ENCODE measurements at regions not wholly inside any gene's neighbourhood (a gene's known extent, or its start where the extent isn't known, plus 50 kb on each side); places are given as distances from the start of the nearest gene placed in this dataset.

DNA sequence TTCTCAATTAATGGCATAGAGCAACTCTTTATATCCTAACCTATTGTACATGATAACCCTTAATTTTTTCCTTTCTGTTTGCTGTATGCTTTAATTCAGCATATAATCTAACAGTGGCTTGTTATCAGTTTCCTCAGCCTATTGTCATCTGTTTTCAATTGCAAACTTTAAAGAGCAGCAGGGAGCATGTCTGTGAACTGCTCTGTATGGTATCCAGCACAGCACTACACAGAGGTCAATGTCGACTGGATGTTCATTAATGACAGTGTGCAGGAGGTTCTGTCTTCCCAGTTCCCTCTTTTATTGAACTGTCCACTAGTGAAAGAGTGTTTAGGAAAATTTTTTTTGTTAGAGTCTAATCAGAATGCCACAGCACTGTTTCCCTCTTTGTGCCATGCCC is 609.1 kb downstream of the SOX5 start:
- Histone ChIP-seq H4K20me1 (replicated peaks; ENCODE audit: insufficient read depth) (no peaks in the 10 kb centered on the region), H3K79me2 (replicated peaks; ENCODE audit: insufficient read depth) (no peaks in the 10 kb centered on the region), H3K4me3 (no peak overlapping the region), H2AFZ (no peak overlapping the region), H3F3A (replicated peaks; ENCODE audit: low read depth) (no peaks in the 10 kb centered on the region), H3K4me2 (no peak overlapping the region), H3K9me2 (ENCODE audit: insufficient read depth) (no peaks in the 10 kb centered on the region), H3K4me1 (ENCODE audit: insufficient read depth) (no peaks in the 10 kb centered on the region), H3K36me3 (ENCODE audit: insufficient read depth) (no peaks in the 10 kb centered on the region), H3K27ac (ENCODE audit: low read depth) (no peak overlapping the region), H3K27me3 (ENCODE audit: insufficient read depth) (no peaks in the 10 kb centered on the region)
- TF ChIP-seq EZH2phosphoT487 (IDR thresholded peaks at IDR 0.05; ENCODE audit: unreplicated experiment) (no peak), POLR2AphosphoS5 (IDR thresholded peaks at IDR 0.05; ENCODE audit: low read depth) (no peak)
- H3K4me3 Mint-ChIP-seq: no peak overlapping the region
- H3K4me1 Mint-ChIP-seq: no peaks in the 10 kb centered on the region; the same call in none of the 3 replicates
- no peaks in the 10 kb centered on the region for H3K9me3 Mint-ChIP-seq
- H3K27ac Mint-ChIP-seq: no peak overlapping the region
- no peaks in the 10 kb centered on the region for H3K36me3 Mint-ChIP-seq (ENCODE audit: low read depth)
- DNase-seq (ENCODE audit: low spot score) (no peak), ATAC-seq (no peak)
- H3K27me3 Mint-ChIP-seq (ENCODE audit: insufficient read depth, low read depth, poor library complexity): no peaks in the 10 kb centered on the region

DNA sequence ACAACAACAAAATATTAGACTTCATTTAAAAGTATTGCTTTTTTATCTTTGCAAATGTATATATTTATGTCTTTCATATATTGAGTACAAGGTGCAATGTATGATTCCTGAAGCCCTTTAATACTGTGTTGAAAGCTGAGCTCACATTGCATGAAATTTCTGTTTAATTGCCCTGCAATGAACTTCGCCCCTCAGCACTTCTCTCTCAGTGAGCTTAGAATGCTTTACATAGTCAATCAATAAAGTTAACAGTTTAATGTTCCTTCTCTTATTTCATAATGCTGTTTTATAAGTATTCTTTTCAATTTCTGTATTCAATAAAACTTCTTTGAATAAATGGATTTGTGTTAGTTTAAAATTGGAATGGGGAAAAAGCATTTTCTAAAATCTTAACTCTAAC is 607.1 kb downstream of the SOX5 start:
- Histone ChIP-seq H2AFZ (no peak overlapping the region), H3K27ac (ENCODE audit: low read depth) (no peak overlapping the region), H3K4me2 (no peak overlapping the region), H3K27me3 (ENCODE audit: insufficient read depth) (no peaks in the 10 kb centered on the region), H3K79me2 (replicated peaks; ENCODE audit: insufficient read depth) (no peaks in the 10 kb centered on the region), H4K20me1 (replicated peaks; ENCODE audit: insufficient read depth) (no peaks in the 10 kb centered on the region), H3F3A (replicated peaks; ENCODE audit: low read depth) (no peaks in the 10 kb centered on the region), H3K4me1 (ENCODE audit: insufficient read depth) (no peaks in the 10 kb centered on the region), H3K9me2 (ENCODE audit: insufficient read depth) (no peaks in the 10 kb centered on the region), H3K36me3 (ENCODE audit: insufficient read depth) (no peaks in the 10 kb centered on the region), H3K4me3 (no peak overlapping the region)
- DNase-seq (ENCODE audit: low spot score) (no peak), ATAC-seq (no peak)
- no peaks in the 10 kb centered on the region for H3K27me3 Mint-ChIP-seq (ENCODE audit: insufficient read depth, low read depth, poor library complexity)
- no peak overlapping the region for H3K27ac Mint-ChIP-seq
- H3K4me3 Mint-ChIP-seq: no peak overlapping the region
- H3K4me1 Mint-ChIP-seq: no peaks in the 10 kb centered on the region; the same call in none of the 3 replicates
- H3K36me3 Mint-ChIP-seq (ENCODE audit: low read depth): no peaks in the 10 kb centered on the region
- no peaks in the 10 kb centered on the region for H3K9me3 Mint-ChIP-seq
- TF ChIP-seq, protein P1, sequence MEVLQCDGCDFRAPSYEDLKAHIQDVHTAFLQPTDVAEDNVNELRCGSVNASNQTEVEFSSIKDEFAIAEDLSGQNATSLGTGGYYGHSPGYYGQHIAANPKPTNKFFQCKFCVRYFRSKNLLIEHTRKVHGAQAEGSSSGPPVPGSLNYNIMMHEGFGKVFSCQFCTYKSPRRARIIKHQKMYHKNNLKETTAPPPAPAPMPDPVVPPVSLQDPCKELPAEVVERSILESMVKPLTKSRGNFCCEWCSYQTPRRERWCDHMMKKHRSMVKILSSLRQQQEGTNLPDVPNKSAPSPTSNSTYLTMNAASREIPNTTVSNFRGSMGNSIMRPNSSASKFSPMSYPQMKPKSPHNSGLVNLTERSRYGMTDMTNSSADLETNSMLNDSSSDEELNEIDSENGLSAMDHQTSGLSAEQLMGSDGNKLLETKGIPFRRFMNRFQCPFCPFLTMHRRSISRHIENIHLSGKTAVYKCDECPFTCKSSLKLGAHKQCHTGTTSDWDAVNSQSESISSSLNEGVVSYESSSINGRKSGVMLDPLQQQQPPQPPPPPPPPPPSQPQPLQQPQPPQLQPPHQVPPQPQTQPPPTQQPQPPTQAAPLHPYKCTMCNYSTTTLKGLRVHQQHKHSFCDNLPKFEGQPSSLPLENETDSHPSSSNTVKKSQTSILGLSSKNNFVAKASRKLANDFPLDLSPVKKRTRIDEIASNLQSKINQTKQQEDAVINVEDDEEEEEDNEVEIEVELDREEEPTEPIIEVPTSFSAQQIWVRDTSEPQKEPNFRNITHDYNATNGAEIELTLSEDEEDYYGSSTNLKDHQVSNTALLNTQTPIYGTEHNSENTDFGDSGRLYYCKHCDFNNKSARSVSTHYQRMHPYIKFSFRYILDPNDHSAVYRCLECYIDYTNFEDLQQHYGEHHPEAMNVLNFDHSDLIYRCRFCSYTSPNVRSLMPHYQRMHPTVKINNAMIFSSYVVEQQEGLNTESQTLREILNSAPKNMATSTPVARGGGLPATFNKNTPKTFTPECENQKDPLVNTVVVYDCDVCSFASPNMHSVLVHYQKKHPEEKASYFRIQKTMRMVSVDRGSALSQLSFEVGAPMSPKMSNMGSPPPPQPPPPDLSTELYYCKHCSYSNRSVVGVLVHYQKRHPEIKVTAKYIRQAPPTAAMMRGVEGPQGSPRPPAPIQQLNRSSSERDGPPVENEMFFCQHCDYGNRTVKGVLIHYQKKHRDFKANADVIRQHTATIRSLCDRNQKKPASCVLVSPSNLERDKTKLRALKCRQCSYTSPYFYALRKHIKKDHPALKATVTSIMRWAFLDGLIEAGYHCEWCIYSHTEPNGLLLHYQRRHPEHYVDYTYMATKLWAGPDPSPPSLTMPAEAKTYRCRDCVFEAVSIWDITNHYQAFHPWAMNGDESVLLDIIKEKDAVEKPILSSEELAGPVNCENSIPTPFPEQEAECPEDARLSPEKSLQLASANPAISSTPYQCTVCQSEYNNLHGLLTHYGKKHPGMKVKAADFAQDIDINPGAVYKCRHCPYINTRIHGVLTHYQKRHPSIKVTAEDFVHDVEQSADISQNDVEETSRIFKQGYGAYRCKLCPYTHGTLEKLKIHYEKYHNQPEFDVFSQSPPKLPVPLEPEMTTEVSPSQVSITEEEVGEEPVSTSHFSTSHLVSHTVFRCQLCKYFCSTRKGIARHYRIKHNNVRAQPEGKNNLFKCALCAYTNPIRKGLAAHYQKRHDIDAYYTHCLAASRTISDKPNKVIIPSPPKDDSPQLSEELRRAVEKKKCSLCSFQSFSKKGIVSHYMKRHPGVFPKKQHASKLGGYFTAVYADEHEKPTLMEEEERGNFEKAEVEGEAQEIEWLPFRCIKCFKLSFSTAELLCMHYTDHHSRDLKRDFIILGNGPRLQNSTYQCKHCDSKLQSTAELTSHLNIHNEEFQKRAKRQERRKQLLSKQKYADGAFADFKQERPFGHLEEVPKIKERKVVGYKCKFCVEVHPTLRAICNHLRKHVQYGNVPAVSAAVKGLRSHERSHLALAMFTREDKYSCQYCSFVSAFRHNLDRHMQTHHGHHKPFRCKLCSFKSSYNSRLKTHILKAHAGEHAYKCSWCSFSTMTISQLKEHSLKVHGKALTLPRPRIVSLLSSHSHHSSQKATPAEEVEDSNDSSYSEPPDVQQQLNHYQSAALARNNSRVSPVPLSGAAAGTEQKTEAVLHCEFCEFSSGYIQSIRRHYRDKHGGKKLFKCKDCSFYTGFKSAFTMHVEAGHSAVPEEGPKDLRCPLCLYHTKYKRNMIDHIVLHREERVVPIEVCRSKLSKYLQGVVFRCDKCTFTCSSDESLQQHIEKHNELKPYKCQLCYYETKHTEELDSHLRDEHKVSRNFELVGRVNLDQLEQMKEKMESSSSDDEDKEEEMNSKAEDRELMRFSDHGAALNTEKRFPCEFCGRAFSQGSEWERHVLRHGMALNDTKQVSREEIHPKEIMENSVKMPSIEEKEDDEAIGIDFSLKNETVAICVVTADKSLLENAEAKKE (CRISPR knock-in tag; IDR thresholded peaks at IDR 0.05): no peak
- TF ChIP-seq, protein P2, sequence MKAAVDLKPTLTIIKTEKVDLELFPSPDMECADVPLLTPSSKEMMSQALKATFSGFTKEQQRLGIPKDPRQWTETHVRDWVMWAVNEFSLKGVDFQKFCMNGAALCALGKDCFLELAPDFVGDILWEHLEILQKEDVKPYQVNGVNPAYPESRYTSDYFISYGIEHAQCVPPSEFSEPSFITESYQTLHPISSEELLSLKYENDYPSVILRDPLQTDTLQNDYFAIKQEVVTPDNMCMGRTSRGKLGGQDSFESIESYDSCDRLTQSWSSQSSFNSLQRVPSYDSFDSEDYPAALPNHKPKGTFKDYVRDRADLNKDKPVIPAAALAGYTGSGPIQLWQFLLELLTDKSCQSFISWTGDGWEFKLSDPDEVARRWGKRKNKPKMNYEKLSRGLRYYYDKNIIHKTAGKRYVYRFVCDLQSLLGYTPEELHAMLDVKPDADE (IDR thresholded peaks at IDR 0.05): no peak
- TF ChIP-seq NANOG (IDR thresholded peaks at IDR 0.05; ENCODE audit: borderline replicate concordance) (no peak), JUNB (IDR thresholded peaks at IDR 0.05; ENCODE audit: unreplicated experiment) (no peak), ZNF114 (CRISPR knock-in tag; IDR thresholded peaks at IDR 0.05) (no peak), STAT1 (IDR thresholded peaks at IDR 0.05; ENCODE audit: unreplicated experiment) (no peak), EZH2 (IDR thresholded peaks at IDR 0.05; ENCODE audit: low read depth, unreplicated experiment) (no peak), POLR2AphosphoS5 (IDR thresholded peaks at IDR 0.05; ENCODE audit: low read depth) (no peak), EZH2phosphoT487 (IDR thresholded peaks at IDR 0.05; ENCODE audit: unreplicated experiment) (no peak), ZNF331 (CRISPR knock-in tag; IDR thresholded peaks at IDR 0.05; ENCODE audit: low read depth) (no peak)
- TF ChIP-seq, protein P3, sequence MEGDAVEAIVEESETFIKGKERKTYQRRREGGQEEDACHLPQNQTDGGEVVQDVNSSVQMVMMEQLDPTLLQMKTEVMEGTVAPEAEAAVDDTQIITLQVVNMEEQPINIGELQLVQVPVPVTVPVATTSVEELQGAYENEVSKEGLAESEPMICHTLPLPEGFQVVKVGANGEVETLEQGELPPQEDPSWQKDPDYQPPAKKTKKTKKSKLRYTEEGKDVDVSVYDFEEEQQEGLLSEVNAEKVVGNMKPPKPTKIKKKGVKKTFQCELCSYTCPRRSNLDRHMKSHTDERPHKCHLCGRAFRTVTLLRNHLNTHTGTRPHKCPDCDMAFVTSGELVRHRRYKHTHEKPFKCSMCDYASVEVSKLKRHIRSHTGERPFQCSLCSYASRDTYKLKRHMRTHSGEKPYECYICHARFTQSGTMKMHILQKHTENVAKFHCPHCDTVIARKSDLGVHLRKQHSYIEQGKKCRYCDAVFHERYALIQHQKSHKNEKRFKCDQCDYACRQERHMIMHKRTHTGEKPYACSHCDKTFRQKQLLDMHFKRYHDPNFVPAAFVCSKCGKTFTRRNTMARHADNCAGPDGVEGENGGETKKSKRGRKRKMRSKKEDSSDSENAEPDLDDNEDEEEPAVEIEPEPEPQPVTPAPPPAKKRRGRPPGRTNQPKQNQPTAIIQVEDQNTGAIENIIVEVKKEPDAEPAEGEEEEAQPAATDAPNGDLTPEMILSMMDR (conservative IDR thresholded peaks at IDR 0.05; ENCODE audit: low read depth in 2 of 2): no peak

All from GM23338 (cell line).